IMR-90 (cell line): ENCODE measurements at regions not wholly inside any gene's neighbourhood (a gene's known extent, or its start where the extent isn't known, plus 50 kb on each side); places are given as distances from the start of the nearest gene placed in this dataset.
A peak's percentile ranks its signal among the peaks of the same experiment; 100 is the strongest.

Source experiments
- ATAC-seq: fragments of 200-7000 bp; cut with Tn5 transposase; 2 replicates; pipeline ENCODE4 v1.9.1; 2020; ENCODE audit warnings: low read depth, mild to moderate bottlenecking, moderate library complexity
- BruUV-seq: library from RNA; stranded (reverse); fragments of 400-500 nt; replicated peaks from 2 replicates; lab custom pipeline; 2021; lab: Mats Ljungman, UMichigan
- CTCF ChIA-PET: fragments of 300-600 bp; formaldehyde crosslinking; extraction: SDS; loops from one replicate; lab custom pipeline; 2021; ENCODE audit warnings: antibody characterized with exemption; lab: Yijun Ruan, JAX
- POLR2A ChIA-PET: fragments of 300-600 bp; sonication (Branson Sonifier 250); formaldehyde crosslinking; loops from one replicate; lab custom pipeline; 2022; ENCODE audit warnings: antibody characterized with exemption; ENCODE audit not compliant: unreplicated experiment; lab: Charles Lee
- DNase-seq: peaks from one replicate; pipeline ENCODE4 v3.0.0; 2013
- H2AFZ ChIP-seq: replicated peaks from 2 replicates; pipeline ENCODE3; 2013; ENCODE audit warnings: low read length, mild to moderate bottlenecking; ENCODE audit not compliant: poor library complexity
- H2AK5ac ChIP-seq: 2 replicates; pipeline ENCODE4 v1.6.1; 2013; ENCODE audit warnings: low read depth, low read length, inconsistent platforms
- H2AK9ac ChIP-seq: replicated peaks from 2 replicates; pipeline ENCODE3; 2013; ENCODE audit warnings: mild to moderate bottlenecking, low read depth, low read length, moderate library complexity; ENCODE audit not compliant: poor library complexity
- H2BK120ac ChIP-seq: 2 replicates; pipeline ENCODE4 v1.6.1; 2013; ENCODE audit warnings: low read depth, low read length, inconsistent platforms
- H2BK15ac ChIP-seq: 3 replicates; pipeline ENCODE4 v1.6.1; 2013; ENCODE audit warnings: low read depth, low read length, inconsistent platforms
- H2BK20ac ChIP-seq: 2 replicates; pipeline ENCODE4 v1.6.1; 2013; ENCODE audit warnings: low read depth, mild to moderate bottlenecking, inconsistent platforms, low read length, moderate library complexity
- H2BK5ac ChIP-seq: 2 replicates; pipeline ENCODE4 v1.6.1; 2013; ENCODE audit warnings: mild to moderate bottlenecking, low read depth, low read length, inconsistent platforms; ENCODE audit not compliant: poor library complexity, severe bottlenecking
- H3K14ac ChIP-seq: replicated peaks from 2 replicates; pipeline ENCODE4 v1.6.1; 2013; ENCODE audit warnings: low read depth, low read length, inconsistent platforms
- H3K18ac ChIP-seq: 2 replicates; pipeline ENCODE4 v1.6.1; 2013; ENCODE audit warnings: low read depth, low read length, control low read depth
- H3K23ac ChIP-seq: 2 replicates; pipeline ENCODE4 v1.6.1; 2013; ENCODE audit warnings: low read depth, low read length, inconsistent platforms
- H3K27ac ChIP-seq: 2 replicates; pipeline ENCODE4 v1.5.1; 2013; ENCODE audit warnings: mild to moderate bottlenecking, control low read depth, low read length; ENCODE audit not compliant: insufficient read depth
- H3K27me3 ChIP-seq: 2 replicates; pipeline ENCODE4 v1.6.1; 2013; ENCODE audit warnings: low read length; ENCODE audit not compliant: control insufficient read depth, insufficient read depth
- H3K36me3 ChIP-seq: 2 replicates; pipeline ENCODE4 v1.6.1; 2013; ENCODE audit warnings: low read length, mixed read lengths; ENCODE audit not compliant: control insufficient read depth, insufficient read depth
- H3K4ac ChIP-seq: 2 replicates; pipeline ENCODE4 v1.6.1; 2013; ENCODE audit warnings: low read depth, low read length, inconsistent platforms
- H3K4me1 ChIP-seq: 2 replicates; pipeline ENCODE4 v1.6.1; 2013; ENCODE audit warnings: low read length, mixed read lengths; ENCODE audit not compliant: control insufficient read depth, insufficient read depth
- H3K4me2 ChIP-seq: 2 replicates; pipeline ENCODE4 v1.6.1; 2013; ENCODE audit warnings: low read depth, mild to moderate bottlenecking, control low read depth, low read length, moderate library complexity
- H3K4me3 ChIP-seq: 2 replicates; pipeline ENCODE4 v1.5.1; 2013; ENCODE audit warnings: low read depth, mild to moderate bottlenecking, control low read depth, low read length, moderate library complexity; ENCODE audit not compliant: insufficient read depth
- H3K56ac ChIP-seq: 2 replicates; pipeline ENCODE4 v1.6.1; 2013; ENCODE audit warnings: low read length, inconsistent platforms; ENCODE audit not compliant: insufficient read depth; ENCODE audit errors: extremely low read depth
- H3K79me1 ChIP-seq, 2 experiments: 2 replicates each; pipeline ENCODE4 v1.6.1; 2013; ENCODE audit warnings: low read length in 2 of 2, inconsistent platforms in 1 of 2, low read depth in 1 of 2
- H3K9ac ChIP-seq: 2 replicates; pipeline ENCODE4 v1.6.1; 2013; ENCODE audit warnings: low read depth, low read length, control low read depth
- H3K9me1 ChIP-seq: 2 replicates; pipeline ENCODE4 v1.6.1; 2013; ENCODE audit warnings: low read length, inconsistent platforms; ENCODE audit not compliant: insufficient read depth
- H3K9me3 ChIP-seq: 2 replicates; pipeline ENCODE4 v1.6.1; 2013; ENCODE audit warnings: low read length; ENCODE audit not compliant: control insufficient read depth, insufficient read depth
- H4K20me1 ChIP-seq: 2 replicates; pipeline ENCODE4 v1.6.1; 2013; ENCODE audit warnings: low read length, inconsistent platforms; ENCODE audit not compliant: insufficient read depth
- H4K5ac ChIP-seq: 2 replicates; pipeline ENCODE4 v1.6.1; 2013; ENCODE audit warnings: mild to moderate bottlenecking, low read depth, low read length, control low read depth
- H4K8ac ChIP-seq, 2 experiments: 2 replicates each; pipeline ENCODE4 v1.6.1; 2013; ENCODE audit warnings: low read depth in 2 of 2, low read length in 2 of 2, control low read depth in 1 of 2, inconsistent platforms in 1 of 2
- H4K91ac ChIP-seq: 2 replicates; pipeline ENCODE4 v1.6.1; 2013; ENCODE audit warnings: low read depth, low read length, inconsistent platforms; ENCODE audit not compliant: insufficient read depth
- ELK1 ChIP-seq: fragments of 150-350 bp; IDR thresholded peaks from 2 replicates; pipeline ENCODE4 v1.6.1; 2016; ENCODE audit warnings: low read depth, mild to moderate bottlenecking, low read length, moderate library complexity, borderline replicate concordance
- MAFK ChIP-seq: IDR thresholded peaks from 2 replicates; pipeline ENCODE4 v1.6.1; 2012; ENCODE audit warnings: low read depth, low read length, improper control_type of control experiment
- NFE2L2 ChIP-seq: fragments of 150-350 bp; IDR thresholded peaks from 2 replicates; pipeline ENCODE4 v1.6.1; 2016; ENCODE audit warnings: low read depth, mild to moderate bottlenecking, low read length
- POLR2A ChIP-seq: IDR thresholded peaks from 2 replicates; pipeline ENCODE4 v1.6.1; 2012; ENCODE audit warnings: mild to moderate bottlenecking, low read depth, low read length
- RAD21 ChIP-seq: IDR thresholded peaks from 2 replicates; pipeline ENCODE4 v1.6.1; 2012; ENCODE audit warnings: low read length, improper control_type of control experiment
- RCOR1 ChIP-seq: IDR thresholded peaks from 2 replicates; pipeline ENCODE4 v1.6.1; 2012; ENCODE audit warnings: mild to moderate bottlenecking, low read length, improper control_type of control experiment; ENCODE audit not compliant: insufficient replicate concordance
- RFX5 ChIP-seq: IDR thresholded peaks from 2 replicates; pipeline ENCODE4 v1.8.0; 2012; ENCODE audit warnings: low read depth, mild to moderate bottlenecking, low read length, moderate library complexity
- WGBS, 2 experiments: methylation state at CpG; one replicate each; pipeline versions ENCODE4 v1.1.5 to v1.1.7; 2013; ENCODE audit warnings: missing lambda C conversion rate in 2 of 2; ENCODE audit not compliant: insufficient read length in 1 of 2; ENCODE audit errors: extremely low coverage in 2 of 2; 5-methylcytosine and 5-hydroxymethylcytosine counted together
- dilution Hi-C: fragments of 300-500 bp; cut with HindIII; formaldehyde crosslinking; loops from one replicate; pipeline ENCODE4 v1.14.3; 2018; ENCODE audit warnings: low sequenced_read_pairs; ENCODE audit not compliant: unreplicated experiment
- in situ Hi-C: fragments of 300-500 bp; cut with MboI; formaldehyde crosslinking; loops from 3 replicates; pipeline ENCODE4 v1.14.3; 2019; ENCODE audit warnings: low sequenced_read_pairs, inconsistent platforms, mixed read lengths
- intact Hi-C: fragments of 100-400 bp; cut with micrococcal nuclease; formaldehyde crosslinking; loops from 2 replicates; pipeline ENCODE4 v1.10.0; 2022

GRCh38 chr6:141963543-141964295, 169.0 kb upstream of the GJE1 start:
- no peak overlapping the region for H4K5ac ChIP-seq
- intact Hi-C loops (no loop called here), in situ Hi-C loops (no loop called here), dilution Hi-C loops (no loop called here)
- no peak overlapping the region for H2AK9ac ChIP-seq
- no peak overlapping the region for H3K9ac ChIP-seq
- H3K4me1 ChIP-seq = no peaks in the 10 kb centered on the region
- no peak overlapping the region for H3K4me3 ChIP-seq
- no peak for TF ChIP-seq RCOR1
- TF ChIP-seq RFX5 = no peak
- no peak for TF ChIP-seq NFE2L2
- no peak for TF ChIP-seq ELK1
- TF ChIP-seq POLR2A = no peak
- no peak for TF ChIP-seq MAFK
- no peak for TF ChIP-seq RAD21
- no peak overlapping the region for H3K27ac ChIP-seq
- H2BK120ac ChIP-seq = no peak overlapping the region
- ATAC-seq (no peak), DNase-seq (peak; percentile 35)
- H2AK5ac ChIP-seq = no peak overlapping the region
- H4K20me1 ChIP-seq = no peaks in the 10 kb centered on the region
- H3K4ac ChIP-seq = no peak overlapping the region
- no peak overlapping the region for H2BK5ac ChIP-seq
- no peak overlapping the region for H4K91ac ChIP-seq
- no peak overlapping the region for H3K56ac ChIP-seq
- H3K36me3 ChIP-seq = no peaks in the 10 kb centered on the region
- no peak overlapping the region for H3K18ac ChIP-seq
- ChIA-PET POLR2A (no interaction called here), CTCF (no interaction called here)
- BruUV-seq = no TSS peak
- H2BK15ac ChIP-seq = no peak overlapping the region
- H2BK20ac ChIP-seq = no peak overlapping the region
- no peak overlapping the region for H3K23ac ChIP-seq
- H3K27me3 ChIP-seq = no peaks in the 10 kb centered on the region
- WGBS, 2 experiments = no CpG with 5 or more reads among the region's 3 CpGs
- no peaks in the 10 kb centered on the region for H3K9me3 ChIP-seq
- no peak overlapping the region for H3K14ac ChIP-seq
- no peak overlapping the region for H3K4me2 ChIP-seq
- H2AFZ ChIP-seq = no peak overlapping the region
- H3K9me1 ChIP-seq = peaks cover 2% of the 10 kb centered on the region; the same call in 1 of the 2 replicates
- no peak overlapping the region for H4K8ac ChIP-seq
- no peaks in the 10 kb centered on the region for H3K79me1 ChIP-seq
